VCaP (cell line): ENCODE measurements at regions not wholly inside any gene's neighbourhood (a gene's known extent, or its start where the extent isn't known, plus 50 kb on each side); places are given as distances from the start of the nearest gene placed in this dataset.

Source experiments
- H3K27ac ChIP-seq: fragments of 450-650 bp; 2 replicates; pipeline ENCODE4 v1.5.1; 2017
- CTCF ChIP-seq: fragments of 450-650 bp; conservative IDR thresholded peaks from 2 replicates; pipeline ENCODE4 v1.5.1; 2017; ENCODE audit warnings: mild to moderate bottlenecking, moderate library complexity

- no peak overlapping the region for H3K27ac ChIP-seq
- TF ChIP-seq CTCF: no peak
Observed at GRCh38 chr1:64327119-64327518, 123.7 kb downstream of the UBE2U start.

GRCh38 chr1:64328193-64328592 lies 124.8 kb downstream of the UBE2U start:
- no peak overlapping the region for H3K27ac ChIP-seq
- no peak for TF ChIP-seq CTCF

- no peak for TF ChIP-seq CTCF
- H3K27ac ChIP-seq: no peak overlapping the region
Observed at GRCh38 chr1:64330839-64331238, 127.4 kb downstream of the UBE2U start.

DNA sequence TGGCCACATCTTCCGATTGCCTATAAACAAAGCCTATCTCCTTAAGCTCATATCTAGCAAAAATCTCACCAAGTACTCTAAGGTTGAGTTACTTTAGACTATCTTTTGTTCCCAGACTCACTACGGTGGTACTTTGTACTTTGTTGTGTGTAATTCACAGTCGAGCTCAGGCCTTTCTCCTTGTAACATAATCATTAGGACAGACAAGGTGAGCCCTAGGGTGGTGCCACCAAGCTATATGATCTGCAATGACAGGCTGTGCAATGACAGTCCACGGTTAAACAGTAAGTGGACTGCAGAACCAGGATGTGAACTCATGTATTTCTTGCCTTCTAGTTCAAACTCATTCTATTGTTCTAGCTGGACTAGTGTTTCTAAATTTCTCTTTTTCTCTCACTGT lies 132.2 kb downstream of the UBE2U start:
- TF ChIP-seq CTCF: no peak
- H3K27ac ChIP-seq: no peak overlapping the region

DNA sequence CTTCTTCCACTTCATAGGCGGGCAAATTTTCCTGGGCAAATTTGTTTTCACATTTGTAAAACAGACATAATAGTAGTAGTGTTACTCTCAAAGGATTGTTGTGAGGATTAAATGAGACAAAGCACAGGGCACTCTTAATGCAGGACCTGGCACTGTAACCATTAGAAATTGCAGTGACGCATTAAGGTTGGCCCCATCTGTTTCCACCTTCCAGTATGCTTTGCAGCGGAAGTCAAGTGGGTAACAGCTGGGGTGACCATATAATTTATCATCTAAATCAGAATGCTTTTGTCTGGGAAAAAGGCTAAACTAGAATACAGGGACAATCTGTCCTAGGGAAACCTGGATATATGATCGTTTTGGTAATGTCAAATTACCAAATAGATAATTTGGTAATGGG lies 132.5 kb upstream of the CACHD1 start:
- TF ChIP-seq CTCF: no peak

DNA sequence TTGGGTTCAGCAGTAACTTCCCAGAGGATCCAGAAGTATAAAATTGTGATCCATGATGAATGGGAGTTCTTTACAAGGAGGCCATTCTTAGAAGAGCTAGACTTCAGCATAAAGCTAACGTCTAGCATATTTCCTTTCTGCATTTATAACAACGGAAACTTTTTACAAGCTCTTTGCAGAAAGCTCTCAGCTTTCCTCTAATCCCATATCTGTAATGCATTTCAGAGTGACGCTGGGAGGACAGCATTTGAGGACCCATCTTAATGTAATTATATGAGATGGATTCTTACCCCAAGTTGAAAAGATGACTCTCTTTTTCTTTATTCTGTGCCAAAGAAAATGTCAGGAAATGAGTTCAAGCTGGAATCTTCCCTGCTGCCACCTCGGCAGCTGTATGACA lies 132.0 kb upstream of the CACHD1 start:
- TF ChIP-seq CTCF: no peak
- no peak overlapping the region for H3K27ac ChIP-seq

More for the DNA sequence above, 132.5 kb upstream of the CACHD1 start:
- no peak overlapping the region for H3K27ac ChIP-seq

DNA sequence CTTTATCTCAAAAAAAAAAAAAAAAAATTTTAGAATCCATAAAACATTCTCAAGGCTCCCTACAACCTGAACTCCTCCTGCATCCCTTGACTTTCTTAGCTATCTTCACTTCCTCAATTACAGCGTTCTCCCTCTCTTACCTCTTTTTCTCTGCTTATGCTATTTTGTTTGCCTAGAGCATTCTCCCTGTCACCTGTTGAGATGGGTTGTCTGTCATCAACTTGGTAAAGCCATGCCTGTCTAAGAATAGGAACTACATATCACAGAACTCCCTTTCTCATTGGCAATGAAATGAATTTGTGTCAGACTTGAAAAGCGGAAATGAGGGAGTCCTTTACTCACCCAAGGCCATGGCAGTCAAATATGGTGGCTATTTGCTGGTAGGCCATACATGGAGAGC lies 129.6 kb upstream of the CACHD1 start:
- no peak for TF ChIP-seq CTCF

More for the DNA sequence above, 129.6 kb upstream of the CACHD1 start:
- no peak overlapping the region for H3K27ac ChIP-seq
